ENCODE measurements at regions not wholly inside any gene's neighbourhood (a gene's known extent, or its start where the extent isn't known, plus 50 kb on each side); places are given as distances from the start of the nearest gene placed in this dataset.
A peak's percentile ranks its signal among the peaks of the same experiment; 100 is the strongest.

DNA sequence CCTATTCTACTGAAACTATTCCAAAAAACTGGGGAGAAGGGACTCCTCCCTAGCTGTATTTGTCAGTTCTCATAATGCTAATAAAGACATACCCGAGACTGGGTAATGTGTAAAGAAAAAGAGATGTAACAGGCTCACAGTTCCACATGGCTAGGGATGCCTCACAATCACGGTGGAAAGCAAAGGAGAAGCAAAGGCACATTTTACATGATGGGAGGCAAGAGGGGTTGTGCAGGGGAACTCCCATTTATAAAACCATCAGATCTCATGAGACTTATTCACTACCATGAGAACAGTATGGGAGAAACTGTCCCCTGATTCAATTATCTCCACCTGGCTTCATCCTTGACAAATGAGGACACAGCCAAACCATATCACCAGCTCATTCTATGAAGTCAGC is 111.2 kb upstream of the RIPOR2 start:
- DNase-seq (ENCODE audit: low read depth), result no peak
- no peak overlapping the region for H3K4me3 ChIP-seq (ENCODE audit: control insufficient read depth, low read depth, low read length)
- TF ChIP-seq, protein P1, sequence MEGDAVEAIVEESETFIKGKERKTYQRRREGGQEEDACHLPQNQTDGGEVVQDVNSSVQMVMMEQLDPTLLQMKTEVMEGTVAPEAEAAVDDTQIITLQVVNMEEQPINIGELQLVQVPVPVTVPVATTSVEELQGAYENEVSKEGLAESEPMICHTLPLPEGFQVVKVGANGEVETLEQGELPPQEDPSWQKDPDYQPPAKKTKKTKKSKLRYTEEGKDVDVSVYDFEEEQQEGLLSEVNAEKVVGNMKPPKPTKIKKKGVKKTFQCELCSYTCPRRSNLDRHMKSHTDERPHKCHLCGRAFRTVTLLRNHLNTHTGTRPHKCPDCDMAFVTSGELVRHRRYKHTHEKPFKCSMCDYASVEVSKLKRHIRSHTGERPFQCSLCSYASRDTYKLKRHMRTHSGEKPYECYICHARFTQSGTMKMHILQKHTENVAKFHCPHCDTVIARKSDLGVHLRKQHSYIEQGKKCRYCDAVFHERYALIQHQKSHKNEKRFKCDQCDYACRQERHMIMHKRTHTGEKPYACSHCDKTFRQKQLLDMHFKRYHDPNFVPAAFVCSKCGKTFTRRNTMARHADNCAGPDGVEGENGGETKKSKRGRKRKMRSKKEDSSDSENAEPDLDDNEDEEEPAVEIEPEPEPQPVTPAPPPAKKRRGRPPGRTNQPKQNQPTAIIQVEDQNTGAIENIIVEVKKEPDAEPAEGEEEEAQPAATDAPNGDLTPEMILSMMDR (IDR thresholded peaks at IDR 0.05; ENCODE audit: control insufficient read depth, insufficient read depth, low read depth, low read length, missing control alignments), result no peak

DNA sequence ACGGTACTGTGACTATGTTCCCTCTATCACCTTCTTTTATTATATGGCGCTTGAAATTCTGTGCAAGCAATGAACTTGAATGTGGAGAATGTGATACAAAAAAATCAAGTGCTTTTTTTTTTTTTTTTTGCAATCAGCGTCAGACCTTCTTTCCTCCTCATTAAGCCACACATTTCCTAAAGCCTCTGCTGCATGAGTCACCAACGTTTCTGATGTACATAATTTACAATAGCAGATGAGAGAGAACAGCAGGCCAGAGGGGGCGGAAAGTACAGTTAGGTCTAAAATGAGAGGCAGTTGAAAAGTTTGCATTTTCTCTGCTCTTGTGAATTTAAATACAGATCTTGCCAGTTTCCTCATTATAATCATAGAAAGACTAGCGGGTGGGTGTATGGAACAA is 114.6 kb upstream of the RIPOR2 start:
- no peak for DNase-seq (ENCODE audit: low read depth)
- H3K4me3 ChIP-seq (ENCODE audit: control insufficient read depth, low read depth, low read length), result no peak overlapping the region
- TF ChIP-seq, protein P1 (IDR thresholded peaks at IDR 0.05; ENCODE audit: control insufficient read depth, insufficient read depth, low read depth, low read length, missing control alignments), result no peak

DNA sequence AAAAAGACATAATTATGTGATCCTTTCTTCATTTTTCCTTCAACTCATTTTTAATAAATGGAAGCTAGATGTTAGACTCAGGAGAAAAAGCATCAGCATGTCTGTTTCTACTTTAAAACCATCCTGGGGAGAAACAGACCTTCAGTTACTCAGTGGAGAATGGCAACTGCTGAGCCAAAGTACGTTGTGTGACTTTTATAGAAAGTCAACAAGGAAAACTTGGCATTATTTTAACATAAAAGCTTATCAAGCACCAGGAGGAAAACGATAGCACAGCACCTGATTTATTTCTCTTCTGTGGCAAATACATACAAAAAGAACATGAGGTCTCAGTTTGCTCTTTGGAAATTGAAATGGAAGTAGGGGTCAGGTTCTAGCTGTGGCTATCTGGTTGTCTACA is 115.3 kb upstream of the RIPOR2 start:
- TF ChIP-seq, protein P1 (IDR thresholded peaks at IDR 0.05; ENCODE audit: control insufficient read depth, insufficient read depth, low read depth, low read length, missing control alignments), result no peak
- no peak for DNase-seq (ENCODE audit: low read depth)
- H3K4me3 ChIP-seq (ENCODE audit: control insufficient read depth, low read depth, low read length), result no peak overlapping the region

DNA sequence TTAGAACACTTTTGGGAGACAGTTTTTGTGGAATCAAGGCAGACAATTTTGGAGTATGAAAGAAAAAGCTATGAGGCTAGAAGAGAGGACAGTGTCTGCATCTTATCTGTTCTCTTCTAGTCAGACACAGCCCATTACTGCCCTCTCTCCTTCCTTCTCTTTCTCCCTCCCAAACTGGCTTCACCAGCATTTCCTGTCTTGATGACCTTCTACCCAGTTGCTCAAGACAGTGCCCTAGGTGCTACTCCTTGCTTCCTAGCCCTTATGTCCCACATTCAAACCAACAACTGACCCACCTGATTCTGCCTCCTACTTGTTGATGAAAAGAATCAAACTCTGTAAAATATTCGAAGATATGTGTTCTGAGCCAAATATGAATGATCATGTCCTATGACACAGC is 116.4 kb upstream of the RIPOR2 start:
- no peak for DNase-seq (ENCODE audit: low read depth)
- TF ChIP-seq, protein P1 (IDR thresholded peaks at IDR 0.05; ENCODE audit: control insufficient read depth, insufficient read depth, low read depth, low read length, missing control alignments), result no peak
- no peak overlapping the region for H3K4me3 ChIP-seq (ENCODE audit: control insufficient read depth, low read depth, low read length)

DNA sequence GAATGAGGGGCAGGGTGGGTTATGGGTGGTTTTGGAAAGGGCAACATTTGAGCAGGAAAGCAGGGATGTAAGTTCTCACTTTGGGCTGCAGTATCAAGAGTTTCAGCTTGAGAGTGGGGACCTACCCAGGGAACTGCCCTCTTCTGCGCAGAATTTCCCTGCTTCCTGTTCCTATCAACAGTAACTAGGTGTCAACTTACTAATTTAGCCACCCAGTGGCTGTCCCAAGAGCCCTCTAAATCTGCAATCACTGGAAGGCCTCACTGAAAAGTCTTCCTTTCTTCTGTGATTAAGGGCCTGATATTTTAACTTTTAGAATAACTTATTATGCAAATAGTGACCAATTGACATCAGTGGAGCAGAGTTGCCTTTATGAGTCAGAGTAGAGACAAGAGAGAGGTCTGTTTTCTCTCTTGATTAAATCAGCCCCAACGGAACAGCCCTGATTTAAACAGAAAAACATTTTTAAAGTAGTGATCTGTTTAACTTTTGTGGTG is 118.2 kb upstream of the RIPOR2 start:
- TF ChIP-seq, protein P1 (IDR thresholded peaks at IDR 0.05; ENCODE audit: control insufficient read depth, insufficient read depth, low read depth, low read length, missing control alignments), result no peak
- DNase-seq (ENCODE audit: low read depth), result no peak
- H3K4me3 ChIP-seq (ENCODE audit: control insufficient read depth, low read depth, low read length), result no peak overlapping the region

DNA sequence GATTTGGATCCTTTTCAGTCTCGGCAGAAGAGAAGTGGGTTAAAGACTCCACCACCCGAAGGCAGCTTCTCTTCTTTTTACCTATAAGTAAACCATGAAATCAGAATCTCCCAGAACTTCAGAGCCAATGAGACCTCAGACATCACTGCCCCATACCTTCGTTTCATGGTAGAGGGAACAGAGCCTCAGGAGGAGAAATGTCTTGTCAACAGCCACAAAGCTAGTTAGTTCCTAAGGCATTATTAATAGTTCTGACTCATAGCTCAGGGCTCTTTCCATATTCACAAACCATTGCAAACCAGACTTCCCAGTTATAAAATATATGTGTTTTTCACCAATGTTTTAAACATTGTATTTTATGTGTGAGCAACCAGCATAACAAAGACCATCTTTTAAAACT is 118.7 kb upstream of the RIPOR2 start:
- no peak overlapping the region for H3K4me3 ChIP-seq (ENCODE audit: control insufficient read depth, low read depth, low read length)
- TF ChIP-seq, protein P1 (IDR thresholded peaks at IDR 0.05; ENCODE audit: control insufficient read depth, insufficient read depth, low read depth, low read length, missing control alignments), result no peak
- DNase-seq (ENCODE audit: low read depth), result peak; percentile 44

DNA sequence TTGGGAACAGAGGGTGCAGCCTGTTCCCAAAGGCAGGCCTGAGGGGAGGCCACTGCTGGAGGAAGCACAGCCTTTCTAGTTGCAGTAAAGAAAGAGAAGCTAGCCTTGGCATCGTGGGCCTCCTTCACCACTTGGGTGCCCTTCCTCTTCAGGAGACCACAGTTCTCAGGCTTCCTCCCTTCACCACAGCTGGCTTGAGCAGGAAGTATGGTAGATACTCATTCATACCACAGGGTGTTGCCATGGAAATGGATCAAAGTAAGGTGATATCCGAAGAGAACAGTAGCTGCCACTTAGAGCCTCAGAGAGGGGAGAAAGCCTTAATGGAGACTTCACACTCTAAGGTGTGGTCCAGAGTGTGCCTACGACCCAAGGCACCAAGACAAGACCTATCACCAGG is 120.4 kb upstream of the RIPOR2 start:
- TF ChIP-seq, protein P1 (IDR thresholded peaks at IDR 0.05; ENCODE audit: control insufficient read depth, insufficient read depth, low read depth, low read length, missing control alignments), result no peak
- no peak for DNase-seq (ENCODE audit: low read depth)
- H3K4me3 ChIP-seq (ENCODE audit: control insufficient read depth, low read depth, low read length), result no peak overlapping the region

Data from AG09309 (cell line).